ENCODE measurements at regions not wholly inside any gene's neighbourhood (a gene's known extent, or its start where the extent isn't known, plus 50 kb on each side); places are given as distances from the start of the nearest gene placed in this dataset.

DNA sequence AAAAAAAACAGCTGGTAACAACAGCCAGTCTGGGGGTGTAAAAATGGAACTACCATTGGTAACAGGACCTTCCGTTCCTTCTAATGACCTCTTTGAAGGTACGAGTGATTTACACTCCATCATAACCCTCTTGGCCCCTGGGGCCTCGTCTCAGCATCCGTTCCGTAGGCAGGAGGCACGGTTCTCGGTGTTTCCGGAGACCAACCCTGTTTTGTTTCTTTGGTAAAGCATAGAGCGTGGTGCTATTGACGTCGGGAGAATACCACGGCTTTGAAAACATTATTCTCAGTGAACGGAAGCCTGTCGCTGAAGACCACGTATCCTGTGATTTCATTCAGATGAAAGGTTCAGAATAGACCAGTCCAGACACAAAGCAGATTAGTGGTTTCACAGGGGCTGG, 198.9 kb downstream of the ASMT start:
- 87% methylated on average over 15 of the region's 15 CpGs; no CpG with 5 or more reads in 1 of the 2 experiments for WGBS, 2 experiments (ENCODE audit: extremely low coverage in 1 of 2, insufficient coverage in 1 of 2, insufficient read length in 1 of 2, insufficient replicate concordance in 2 of 2, low coverage in 1 of 2, low lambda C conversion rate in 2 of 2, missing lambda C conversion rate in 1 of 2)
- Histone ChIP-seq H3K79me1 (ENCODE audit: low read depth, low read length) (no peaks in the 10 kb centered on the region), H3K36me3 (ENCODE audit: control insufficient read depth in 2 of 4, insufficient read depth in 4 of 4, low read length in 3 of 4) (no peaks in the 10 kb centered on the region), H3K4ac (replicated peaks; ENCODE audit: insufficient read length, low read depth, low read length) (no peak overlapping the region), H4K91ac (replicated peaks; ENCODE audit: insufficient read length, low read length) (no peak overlapping the region), H3K27ac (ENCODE audit: low read depth, low read length) (no peak overlapping the region), H3K27me3 (replicated peaks in 1 of 4; ENCODE audit: control insufficient read depth in 3 of 4, extremely low read depth in 1 of 4, insufficient read depth in 3 of 4, low read length in 3 of 4) (no peaks in the 10 kb centered on the region), H3K9me3 (ENCODE audit: insufficient read depth in 2 of 2, low read depth in 1 of 2, low read length in 1 of 2) (peaks cover 0 to 5% of the 10 kb centered on the region in 2 experiments; a peak in 1 of 4 replicates), H2AFZ (ENCODE audit: low read length) (no peak overlapping the region), H2AK5ac (ENCODE audit: low read depth, low read length) (no peak overlapping the region), H3K79me2 (ENCODE audit: control insufficient read depth in 1 of 2, insufficient read depth in 2 of 2, low read length in 2 of 2) (no peaks in the 10 kb centered on the region), H2BK15ac (ENCODE audit: low read length) (no peak overlapping the region), H3K23ac (ENCODE audit: insufficient read length) (no peak overlapping the region), H3K18ac (ENCODE audit: extremely low read depth, low read length) (no peak overlapping the region), H3K4me2 (ENCODE audit: insufficient read depth in 1 of 2, low read depth in 2 of 2, low read length in 2 of 2) (no peak overlapping the region), H2BK12ac (ENCODE audit: low read depth, low read length) (no peak overlapping the region), H3K9ac (replicated peaks in 1 of 4; ENCODE audit: extremely low read depth in 1 of 4, low read depth in 3 of 4, low read length in 3 of 4) (no peak overlapping the region), H3K14ac (ENCODE audit: insufficient read length) (no peak overlapping the region), H3K23me2 (ENCODE audit: low read depth, low read length) (no peaks in the 10 kb centered on the region), H3K4me3 (ENCODE audit: extremely low read depth in 1 of 4, insufficient read depth in 2 of 4, low read depth in 3 of 4, low read length in 4 of 4) (no peak overlapping the region), H3K4me1 (replicated peaks in 1 of 4; ENCODE audit: control insufficient read depth in 3 of 4, insufficient read depth in 4 of 4, low read length in 3 of 4) (peaks cover 0 to 3% (median 1%) of the 10 kb centered on the region in 4 experiments; a peak in 2 of 7 replicates), H2BK120ac (replicated peaks; ENCODE audit: low read depth, low read length) (no peak overlapping the region), H4K5ac (ENCODE audit: insufficient read length, low read depth, low read length) (no peak overlapping the region), H4K8ac (ENCODE audit: extremely low read depth, insufficient read depth, low read length) (no peak overlapping the region), H2BK5ac (ENCODE audit: low read depth, low read length) (no peak overlapping the region), H4K20me1 (replicated peaks in 1 of 2; ENCODE audit: control insufficient read depth in 1 of 2, insufficient read depth in 2 of 2, low read length in 2 of 2) (no peaks in the 10 kb centered on the region), H2BK20ac (ENCODE audit: low read length) (no peak overlapping the region), H3K56ac (replicated peaks; ENCODE audit: insufficient read length, low read depth, low read length) (no peak overlapping the region)
- DNase-seq (ENCODE audit: low read depth in 1 of 2, low spot score in 2 of 2): no peak
- no peak for FAIRE-seq
- POLR2A ChIA-PET (ENCODE audit: partially characterized antibody): no interaction called here
- CTCF ChIA-PET (ENCODE audit: partially characterized antibody): no interaction called here
- TF ChIP-seq RAD21 (IDR thresholded peaks at IDR 0.05 in 1 of 2, conservative IDR thresholded peaks at IDR 0.05 in 1 of 2; ENCODE audit: low read depth in 2 of 2, low read length in 2 of 2): no peak
- TF ChIP-seq EP300 (IDR thresholded peaks at IDR 0.05; ENCODE audit: borderline replicate concordance in 1 of 2, low read depth in 2 of 2, low read length in 2 of 2): no peak
- TF ChIP-seq USF2 (IDR thresholded peaks at IDR 0.05; ENCODE audit: low read length): no peak
- no peak for TF ChIP-seq HDAC2 (IDR thresholded peaks at IDR 0.05; ENCODE audit: borderline replicate concordance in 1 of 2, low read depth in 2 of 2, low read length in 2 of 2)
- TF ChIP-seq, protein P1, sequence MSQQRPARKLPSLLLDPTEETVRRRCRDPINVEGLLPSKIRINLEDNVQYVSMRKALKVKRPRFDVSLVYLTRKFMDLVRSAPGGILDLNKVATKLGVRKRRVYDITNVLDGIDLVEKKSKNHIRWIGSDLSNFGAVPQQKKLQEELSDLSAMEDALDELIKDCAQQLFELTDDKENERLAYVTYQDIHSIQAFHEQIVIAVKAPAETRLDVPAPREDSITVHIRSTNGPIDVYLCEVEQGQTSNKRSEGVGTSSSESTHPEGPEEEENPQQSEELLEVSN (IDR thresholded peaks at IDR 0.05): no peak
- TF ChIP-seq SIN3A (conservative IDR thresholded peaks at IDR 0.05 in 1 of 2, IDR thresholded peaks at IDR 0.05 in 1 of 2; ENCODE audit: low read depth in 1 of 2, low read length in 2 of 2): no peak
- no peak for TF ChIP-seq ATF2 (IDR thresholded peaks at IDR 0.05; ENCODE audit: low read length)
- TF ChIP-seq SUZ12 (IDR thresholded peaks at IDR 0.05; ENCODE audit: low read length): no peak
- no peak for TF ChIP-seq GTF2F1 (IDR thresholded peaks at IDR 0.05; ENCODE audit: borderline replicate concordance, low read depth, low read length)

All from H1 (cell line).